ENCODE measurements at regions not wholly inside any gene's neighbourhood (a gene's known extent, or its start where the extent isn't known, plus 50 kb on each side); places are given as distances from the start of the nearest gene placed in this dataset.

DNA sequence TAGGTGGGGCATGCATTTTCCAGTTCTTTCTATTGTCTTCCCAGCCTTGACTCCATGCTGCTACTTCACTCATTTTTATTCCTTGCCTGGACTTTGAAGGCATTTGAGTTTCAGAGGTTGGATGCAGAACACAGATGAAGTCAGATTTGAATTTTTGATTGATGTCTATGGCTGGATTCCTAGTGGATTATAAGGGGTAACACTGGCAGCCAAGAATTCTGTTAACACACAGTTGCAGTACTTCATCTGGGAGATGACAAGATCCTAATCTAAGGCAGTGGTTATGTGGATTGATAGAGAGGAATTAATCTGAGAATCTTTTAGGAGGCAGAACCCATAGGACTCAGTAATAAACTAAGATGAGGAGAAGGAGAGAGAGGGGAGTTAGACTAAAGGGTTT, 439.0 kb upstream of the USP24 start:
- no peak for ATAC-seq

GRCh38 chr1:55650444-55650843, 435.3 kb upstream of the USP24 start:
- peak; percentile 42 for ATAC-seq
- Mint-ChIP-seq H3K27me3 (no peaks in the 10 kb centered on the region), H3K4me3 (no peak overlapping the region), H3K9me3 (no peaks in the 10 kb centered on the region), H3K27ac (no peak overlapping the region), H3K36me3 (no peaks in the 10 kb centered on the region), H3K4me1 (no peaks in the 10 kb centered on the region)

More for the DNA sequence above, 439.0 kb upstream of the USP24 start:
- Mint-ChIP-seq H3K27ac (no peak overlapping the region), H3K27me3 (no peaks in the 10 kb centered on the region), H3K9me3 (no peaks in the 10 kb centered on the region), H3K36me3 (no peaks in the 10 kb centered on the region), H3K4me3 (no peak overlapping the region), H3K4me1 (no peaks in the 10 kb centered on the region)

DNA sequence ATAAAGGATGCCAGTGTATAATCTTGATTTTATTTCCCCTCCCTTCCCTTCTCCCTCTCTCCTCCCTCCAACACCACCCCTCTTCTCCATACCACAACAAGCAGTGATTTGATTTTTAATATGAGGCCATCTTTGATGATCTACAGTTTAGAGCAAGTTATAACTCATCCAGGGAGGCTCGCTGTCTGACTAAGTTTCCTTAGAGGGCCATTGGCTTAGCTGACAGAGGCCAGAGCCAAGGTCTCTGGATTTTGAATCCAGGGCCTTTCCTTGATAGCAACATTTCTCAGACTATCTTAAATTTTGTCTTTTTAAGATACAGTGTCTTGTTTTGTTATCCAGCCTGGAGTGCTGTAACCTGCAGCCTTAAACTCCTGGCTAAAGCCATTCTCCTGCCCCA, 431.0 kb upstream of the USP24 start:
- ATAC-seq, result no peak
- H3K27ac Mint-ChIP-seq, result no peak overlapping the region
- H3K4me3 Mint-ChIP-seq, result no peak overlapping the region
- H3K36me3 Mint-ChIP-seq, result no peaks in the 10 kb centered on the region
- H3K27me3 Mint-ChIP-seq, result no peaks in the 10 kb centered on the region
- peaks cover 2% of the 10 kb centered on the region for H3K4me1 Mint-ChIP-seq
- H3K9me3 Mint-ChIP-seq, result no peaks in the 10 kb centered on the region

GRCh38 chr1:55645270-55645669, 430.1 kb upstream of the USP24 start:
- no peaks in the 10 kb centered on the region for H3K36me3 Mint-ChIP-seq
- no peak for ATAC-seq
- no peak overlapping the region for H3K27ac Mint-ChIP-seq
- H3K4me3 Mint-ChIP-seq, result no peak overlapping the region
- H3K27me3 Mint-ChIP-seq, result no peaks in the 10 kb centered on the region
- H3K4me1 Mint-ChIP-seq, result peaks cover 10% of the 10 kb centered on the region
- no peaks in the 10 kb centered on the region for H3K9me3 Mint-ChIP-seq

DNA sequence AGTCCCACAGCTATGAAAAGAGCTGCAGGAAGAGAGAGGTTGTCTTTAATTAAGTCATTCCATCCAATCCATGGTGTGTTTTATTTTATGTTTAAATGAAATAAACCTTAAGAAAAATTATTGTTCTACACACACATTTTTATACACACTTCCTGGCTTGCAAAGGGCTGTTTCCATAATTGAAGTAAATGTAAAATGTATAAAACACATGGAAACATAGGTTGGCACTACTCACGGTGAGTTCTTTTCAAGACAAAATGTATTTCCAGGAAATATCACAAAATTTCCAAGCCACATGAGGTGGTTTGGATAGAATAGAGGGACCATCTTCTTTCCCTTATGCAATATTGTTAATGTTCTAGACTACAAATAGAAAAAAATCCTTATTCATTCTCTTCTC, 426.8 kb upstream of the USP24 start:
- H3K4me3 Mint-ChIP-seq, result no peak overlapping the region
- no peaks in the 10 kb centered on the region for H3K9me3 Mint-ChIP-seq
- H3K27ac Mint-ChIP-seq, result no peak overlapping the region
- no peak for ATAC-seq
- no peaks in the 10 kb centered on the region for H3K36me3 Mint-ChIP-seq
- peaks cover 10% of the 10 kb centered on the region for H3K4me1 Mint-ChIP-seq
- no peaks in the 10 kb centered on the region for H3K27me3 Mint-ChIP-seq

DNA sequence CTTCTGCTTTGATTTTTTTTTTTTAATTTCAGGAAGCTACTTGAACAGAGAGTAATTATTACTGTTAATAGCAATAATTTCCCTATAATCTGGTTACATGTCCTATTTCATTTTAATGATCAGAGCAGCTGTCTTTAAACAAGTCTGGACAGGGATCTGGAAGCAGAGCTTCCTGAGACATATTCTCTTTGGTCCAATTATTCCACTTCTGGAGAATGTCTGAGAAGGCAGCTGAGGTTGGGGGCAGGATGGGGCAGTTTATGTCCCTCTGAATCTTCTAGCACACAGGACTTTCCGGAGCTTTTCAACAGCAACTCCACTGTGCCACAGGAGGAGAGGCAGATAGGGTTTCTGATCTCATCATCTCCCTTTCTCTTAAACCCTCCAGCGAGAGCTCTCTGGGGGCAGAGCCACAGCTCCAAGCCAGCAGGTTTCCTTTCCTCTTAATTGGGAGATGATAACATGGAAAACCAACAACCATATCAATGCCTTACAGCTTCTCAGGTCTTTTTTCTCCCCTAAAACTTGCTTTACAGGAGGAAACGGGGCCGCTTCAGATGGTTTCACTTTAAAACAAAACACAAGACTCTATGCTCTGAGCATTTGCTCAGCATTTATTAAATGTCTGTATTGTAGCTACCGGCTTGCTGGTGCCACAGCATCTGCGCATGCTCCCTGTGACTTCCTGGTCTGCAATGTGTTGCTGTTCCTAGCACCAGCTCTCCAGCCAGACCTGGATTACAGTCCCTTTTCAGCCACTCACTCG, 425.7 kb upstream of the USP24 start:
- no peaks in the 10 kb centered on the region for H3K27me3 Mint-ChIP-seq
- H3K4me3 Mint-ChIP-seq, result peak overlapping the region; percentile 65
- H3K9me3 Mint-ChIP-seq, result no peaks in the 10 kb centered on the region
- no peaks in the 10 kb centered on the region for H3K36me3 Mint-ChIP-seq
- H3K4me1 Mint-ChIP-seq, result peaks cover 10% of the 10 kb centered on the region
- peak overlapping the region; percentile 78 for H3K27ac Mint-ChIP-seq
- ATAC-seq, result no peak

DNA sequence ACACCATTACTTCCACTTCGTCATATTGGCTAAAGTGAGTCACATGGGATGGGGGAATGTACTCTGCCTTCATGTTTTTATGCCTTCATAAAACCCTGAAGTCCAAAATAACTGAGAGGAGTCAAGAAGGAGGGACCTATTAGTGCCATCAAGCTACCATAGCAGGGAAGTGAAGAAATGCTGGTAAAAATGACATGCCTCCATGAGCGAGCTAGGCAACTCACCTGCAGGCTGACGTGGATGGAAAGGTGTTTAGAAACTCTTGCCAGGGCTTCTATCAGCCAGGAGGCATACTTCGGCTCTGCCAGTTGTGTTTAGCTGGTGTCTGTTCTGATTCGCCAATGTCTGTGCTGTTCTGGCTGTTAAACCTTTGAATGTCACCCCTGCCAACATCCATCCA, 424.4 kb upstream of the USP24 start:
- peaks cover 10% of the 10 kb centered on the region for H3K4me1 Mint-ChIP-seq
- no peak for ATAC-seq
- no peaks in the 10 kb centered on the region for H3K9me3 Mint-ChIP-seq
- no peaks in the 10 kb centered on the region for H3K36me3 Mint-ChIP-seq
- H3K27ac Mint-ChIP-seq, result no peak overlapping the region
- no peaks in the 10 kb centered on the region for H3K27me3 Mint-ChIP-seq
- H3K4me3 Mint-ChIP-seq, result no peak overlapping the region

- Mint-ChIP-seq H3K9me3 (no peaks in the 10 kb centered on the region), H3K4me3 (no peak overlapping the region), H3K36me3 (no peaks in the 10 kb centered on the region), H3K4me1 (peaks cover 10% of the 10 kb centered on the region), H3K27me3 (no peaks in the 10 kb centered on the region), H3K27ac (no peak overlapping the region)
- no peak for ATAC-seq
These were observed 423.9 kb upstream of the USP24 start for GRCh38 chr1:55639051-55639450.

DNA sequence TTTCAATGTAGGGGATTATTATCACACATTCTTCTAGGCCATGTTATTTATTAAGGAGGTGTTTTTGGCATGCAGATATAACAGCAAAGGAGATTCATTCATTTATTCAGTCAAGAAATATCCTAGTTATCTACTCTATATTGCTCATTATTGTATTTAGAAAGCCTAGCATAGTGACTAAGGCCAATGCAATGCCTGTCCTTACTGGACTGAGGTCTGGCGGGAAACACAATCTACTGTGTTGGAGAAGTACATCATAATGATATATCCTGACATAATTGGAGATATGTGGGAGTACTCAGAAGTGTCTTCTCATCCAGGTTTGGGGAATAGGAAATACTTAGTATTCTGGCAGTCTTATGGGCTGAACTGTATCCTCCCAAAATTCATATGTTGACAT, 421.5 kb upstream of the USP24 start:
- Mint-ChIP-seq H3K27me3 (no peaks in the 10 kb centered on the region), H3K4me1 (peaks cover 10% of the 10 kb centered on the region), H3K36me3 (no peaks in the 10 kb centered on the region), H3K9me3 (no peaks in the 10 kb centered on the region), H3K27ac (no peak overlapping the region), H3K4me3 (no peak overlapping the region)
- ATAC-seq, result no peak

DNA sequence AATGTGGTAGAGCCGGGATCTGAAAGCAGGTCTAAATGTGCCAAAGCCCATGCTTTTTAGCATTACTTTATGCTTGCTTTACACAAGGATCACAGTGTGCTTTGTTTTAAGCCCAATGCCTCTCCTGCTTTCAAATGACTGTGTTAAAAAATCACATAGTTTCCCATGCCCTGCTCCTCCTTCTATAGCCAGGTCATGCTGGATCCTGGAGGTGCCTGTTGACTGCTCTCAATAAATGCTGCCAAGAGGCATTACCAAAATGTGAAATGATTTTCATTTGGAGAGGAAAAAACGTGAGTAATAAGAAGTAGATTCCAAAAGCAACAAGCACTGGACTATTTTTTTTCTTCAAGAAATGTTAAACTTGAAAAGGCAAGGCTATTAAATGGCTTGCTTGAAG, 420.7 kb upstream of the USP24 start:
- no peak for ATAC-seq
- no peak overlapping the region for H3K27ac Mint-ChIP-seq
- H3K27me3 Mint-ChIP-seq, result no peaks in the 10 kb centered on the region
- H3K36me3 Mint-ChIP-seq, result no peaks in the 10 kb centered on the region
- H3K9me3 Mint-ChIP-seq, result no peaks in the 10 kb centered on the region
- no peak overlapping the region for H3K4me3 Mint-ChIP-seq
- peaks cover 4% of the 10 kb centered on the region for H3K4me1 Mint-ChIP-seq

DNA sequence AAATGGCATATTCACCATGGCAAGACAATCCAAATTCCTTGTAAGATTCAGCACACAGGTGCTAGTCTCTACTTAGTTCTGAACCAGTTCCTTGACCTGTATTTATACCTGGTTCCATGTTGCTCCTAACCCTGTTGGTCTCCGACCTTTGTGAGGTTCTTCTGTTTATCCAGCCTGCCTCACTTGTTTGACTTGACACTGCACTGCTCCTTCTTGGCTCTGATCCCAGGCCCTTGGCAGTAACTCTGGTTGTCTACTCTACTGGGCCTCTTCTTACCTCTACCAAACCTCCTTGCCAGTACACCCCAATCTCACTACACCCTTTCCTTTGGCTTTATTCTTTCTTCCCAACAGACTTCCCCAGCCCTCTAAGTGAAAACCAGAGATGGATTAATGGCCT, 419.4 kb upstream of the USP24 start:
- no peak for ATAC-seq
- H3K27me3 Mint-ChIP-seq, result no peaks in the 10 kb centered on the region
- no peak overlapping the region for H3K27ac Mint-ChIP-seq
- no peaks in the 10 kb centered on the region for H3K9me3 Mint-ChIP-seq
- no peaks in the 10 kb centered on the region for H3K36me3 Mint-ChIP-seq
- no peak overlapping the region for H3K4me3 Mint-ChIP-seq
- H3K4me1 Mint-ChIP-seq, result no peaks in the 10 kb centered on the region

- H3K9me3 Mint-ChIP-seq, result no peaks in the 10 kb centered on the region
- H3K36me3 Mint-ChIP-seq, result no peaks in the 10 kb centered on the region
- ATAC-seq, result no peak
- H3K27ac Mint-ChIP-seq, result no peak overlapping the region
- no peak overlapping the region for H3K4me3 Mint-ChIP-seq
- H3K27me3 Mint-ChIP-seq, result peaks cover 3% of the 10 kb centered on the region
- no peaks in the 10 kb centered on the region for H3K4me1 Mint-ChIP-seq
These were observed 417.7 kb upstream of the USP24 start for GRCh38 chr1:55632906-55633305.

DNA sequence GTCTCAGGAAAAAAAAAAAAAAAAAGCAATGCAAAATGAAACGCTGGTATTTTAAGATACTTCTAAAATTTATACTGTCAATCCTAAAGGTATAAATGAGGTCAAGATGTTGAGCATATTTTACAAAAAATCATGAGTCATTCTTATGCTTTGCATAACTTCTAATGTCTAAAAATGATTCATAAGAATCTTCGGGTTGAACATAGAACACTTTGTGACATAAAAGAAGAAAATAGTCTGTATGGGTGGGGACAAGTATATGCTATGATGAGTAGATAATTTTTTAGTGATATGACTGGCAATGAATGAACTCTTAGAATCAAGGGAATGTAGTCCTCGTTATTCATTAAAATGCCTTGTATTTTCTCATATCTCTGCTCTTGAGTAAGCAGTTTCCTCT, 416.9 kb upstream of the USP24 start:
- H3K27me3 Mint-ChIP-seq, result peaks cover 11% of the 10 kb centered on the region
- H3K36me3 Mint-ChIP-seq, result no peaks in the 10 kb centered on the region
- ATAC-seq, result no peak
- H3K27ac Mint-ChIP-seq, result no peak overlapping the region
- no peaks in the 10 kb centered on the region for H3K4me1 Mint-ChIP-seq
- H3K9me3 Mint-ChIP-seq, result no peaks in the 10 kb centered on the region
- no peak overlapping the region for H3K4me3 Mint-ChIP-seq

DNA sequence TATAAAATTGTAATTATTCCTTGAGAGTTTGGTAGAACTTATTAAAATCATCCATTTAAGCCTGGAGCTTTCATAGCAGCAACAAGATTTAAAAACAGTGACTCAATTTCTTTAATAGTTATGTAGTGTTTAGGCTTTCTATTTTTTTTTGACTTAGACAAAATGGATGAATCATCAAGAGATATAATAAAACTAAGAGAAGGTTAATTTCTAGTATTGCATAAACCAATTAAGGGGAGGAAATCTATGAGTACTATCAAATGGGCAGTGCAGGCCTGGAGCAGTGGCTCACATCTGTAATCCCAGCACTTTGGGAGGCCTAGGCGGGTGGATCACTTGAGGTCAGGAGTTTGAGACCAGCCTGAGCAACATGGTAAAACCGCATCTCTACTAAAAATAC, 416.3 kb upstream of the USP24 start:
- H3K4me3 Mint-ChIP-seq, result no peak overlapping the region
- no peaks in the 10 kb centered on the region for H3K4me1 Mint-ChIP-seq
- no peaks in the 10 kb centered on the region for H3K36me3 Mint-ChIP-seq
- H3K27me3 Mint-ChIP-seq, result peaks cover 11% of the 10 kb centered on the region
- no peak overlapping the region for H3K27ac Mint-ChIP-seq
- no peak for ATAC-seq
- no peaks in the 10 kb centered on the region for H3K9me3 Mint-ChIP-seq

DNA sequence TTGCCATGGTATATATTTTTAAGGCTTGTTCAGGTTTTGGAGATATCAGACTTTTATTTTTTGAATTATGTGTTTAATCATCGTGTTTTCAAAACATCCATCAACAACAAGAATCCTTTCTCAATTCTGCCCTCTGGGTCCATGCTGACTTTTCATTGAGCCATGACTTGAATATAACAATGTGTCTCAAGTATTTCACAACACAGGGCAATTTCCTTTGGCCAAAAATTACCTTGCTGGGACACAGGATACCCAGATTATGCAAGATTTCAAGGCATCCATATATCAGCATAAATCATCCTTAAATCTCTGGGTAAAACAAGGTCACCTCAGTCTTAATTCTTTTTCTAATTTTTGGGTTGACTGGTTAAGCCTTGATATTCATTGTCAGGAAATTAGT, 411.2 kb upstream of the USP24 start:
- no peaks in the 10 kb centered on the region for H3K4me1 Mint-ChIP-seq
- ATAC-seq, result no peak
- no peak overlapping the region for H3K4me3 Mint-ChIP-seq
- peaks cover 11% of the 10 kb centered on the region for H3K27me3 Mint-ChIP-seq
- no peaks in the 10 kb centered on the region for H3K36me3 Mint-ChIP-seq
- peaks cover 3% of the 10 kb centered on the region for H3K9me3 Mint-ChIP-seq
- H3K27ac Mint-ChIP-seq, result no peak overlapping the region

DNA sequence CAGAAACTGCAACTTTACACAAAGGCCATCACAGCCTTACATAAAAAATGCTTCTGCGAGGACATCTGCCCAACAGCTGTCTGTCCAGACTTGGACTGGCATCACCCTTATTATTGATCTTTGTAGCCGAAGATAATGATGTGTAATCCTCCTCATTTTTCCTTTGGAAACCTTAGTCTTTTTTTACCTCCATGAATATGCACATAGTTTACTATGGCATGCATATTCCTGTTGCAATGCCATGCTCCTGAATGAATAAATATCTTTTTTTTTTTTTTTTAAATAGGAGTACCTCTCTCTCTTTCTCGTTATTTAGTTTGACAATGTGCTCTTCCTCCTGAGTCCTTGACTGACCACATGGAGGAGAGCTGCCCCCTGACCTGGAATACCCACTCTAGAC, 409.6 kb upstream of the USP24 start:
- H3K4me3 Mint-ChIP-seq, result no peak overlapping the region
- peaks cover 3% of the 10 kb centered on the region for H3K9me3 Mint-ChIP-seq
- peaks cover 11% of the 10 kb centered on the region for H3K27me3 Mint-ChIP-seq
- H3K4me1 Mint-ChIP-seq, result no peaks in the 10 kb centered on the region
- H3K27ac Mint-ChIP-seq, result no peak overlapping the region
- H3K36me3 Mint-ChIP-seq, result no peaks in the 10 kb centered on the region
- ATAC-seq, result no peak

GRCh38 chr1:55623311-55623710, 408.1 kb upstream of the USP24 start:
- no peak for ATAC-seq
- H3K27me3 Mint-ChIP-seq, result peaks cover 11% of the 10 kb centered on the region
- no peak overlapping the region for H3K27ac Mint-ChIP-seq
- no peaks in the 10 kb centered on the region for H3K4me1 Mint-ChIP-seq
- H3K4me3 Mint-ChIP-seq, result no peak overlapping the region
- H3K9me3 Mint-ChIP-seq, result peaks cover 3% of the 10 kb centered on the region
- no peaks in the 10 kb centered on the region for H3K36me3 Mint-ChIP-seq
